ENCODE measurements at regions not wholly inside any gene's neighbourhood (a gene's known extent, or its start where the extent isn't known, plus 50 kb on each side); places are given as distances from the start of the nearest gene placed in this dataset.
"Not testable (repeated sequence)": the region's sequence is repeated elsewhere in the genome, so short reads cannot be mapped to it uniquely, and the experiment has no call there.

- TF ChIP-seq CTCF (IDR thresholded peaks at IDR 0.05): no peak
- ATAC-seq (ENCODE audit: low FRiP score) (no peak), DNase-seq (ENCODE audit: low spot score) (no peak)
Measured at GRCh38 chr3:198096015-198096414, 136.0 kb downstream of the LMLN start.

- DNase-seq (ENCODE audit: low spot score) (no peak), ATAC-seq (ENCODE audit: low FRiP score) (no peak)
- no peak for TF ChIP-seq CTCF (IDR thresholded peaks at IDR 0.05)
Measured at GRCh38 chr3:198097048-198097447, 137.0 kb downstream of the LMLN start.

DNA sequence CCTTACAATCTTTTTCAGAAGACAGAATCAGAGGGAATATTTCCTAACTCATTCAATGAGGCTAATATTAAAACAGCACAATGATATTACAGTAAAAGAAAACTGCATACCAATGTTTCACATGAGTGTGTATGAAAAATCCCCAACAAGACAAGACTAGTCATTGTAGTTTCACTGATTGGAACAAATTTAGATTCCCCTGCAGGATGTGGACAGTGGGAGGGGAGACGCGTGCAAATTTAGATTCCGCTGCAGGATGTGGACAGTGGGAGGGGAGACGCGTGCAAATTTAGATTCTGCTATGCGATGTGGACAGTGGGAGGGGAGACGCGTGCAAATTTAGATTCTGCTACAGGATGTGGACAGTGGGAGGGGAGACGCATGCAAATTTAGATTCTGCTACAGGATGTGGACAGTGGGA is 138.7 kb downstream of the LMLN start:
- not testable (repeated sequence) for DNase-seq (ENCODE audit: low spot score); ATAC-seq (ENCODE audit: low FRiP score)

DNA sequence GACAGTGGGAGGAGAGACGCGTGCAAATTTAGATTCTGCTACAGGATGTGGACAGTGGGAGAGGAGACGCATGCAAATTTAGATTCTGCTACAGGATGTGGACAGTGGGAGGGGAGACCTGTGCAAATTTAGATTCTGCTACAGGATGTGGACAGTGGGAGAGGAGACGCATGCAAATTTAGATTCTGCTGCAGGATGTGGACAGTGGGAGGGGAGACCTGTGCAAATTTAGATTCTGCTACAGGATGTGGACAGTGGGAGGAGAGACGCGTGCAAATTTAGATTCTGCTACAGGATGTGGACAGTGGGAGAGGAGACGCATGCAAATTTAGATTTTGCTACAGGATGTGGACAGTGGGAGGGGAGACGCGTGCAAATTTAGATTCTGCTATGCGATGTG is 143.1 kb downstream of the LMLN start:
- not testable (repeated sequence) for ATAC-seq (ENCODE audit: low FRiP score); DNase-seq (ENCODE audit: low spot score)

GRCh38 chr3:198106265-198106664 is 146.2 kb downstream of the LMLN start:
- DNase-seq (ENCODE audit: low spot score): no peak
- no peak for TF ChIP-seq CTCF (IDR thresholded peaks at IDR 0.05)
- ATAC-seq (ENCODE audit: low FRiP score): no peak

- no peak for ATAC-seq (ENCODE audit: low FRiP score)
- TF ChIP-seq CTCF (IDR thresholded peaks at IDR 0.05): no peak
- no peak for DNase-seq (ENCODE audit: low spot score)
Measured at GRCh38 chr3:198107840-198108734, 148.1 kb downstream of the LMLN start.

DNA sequence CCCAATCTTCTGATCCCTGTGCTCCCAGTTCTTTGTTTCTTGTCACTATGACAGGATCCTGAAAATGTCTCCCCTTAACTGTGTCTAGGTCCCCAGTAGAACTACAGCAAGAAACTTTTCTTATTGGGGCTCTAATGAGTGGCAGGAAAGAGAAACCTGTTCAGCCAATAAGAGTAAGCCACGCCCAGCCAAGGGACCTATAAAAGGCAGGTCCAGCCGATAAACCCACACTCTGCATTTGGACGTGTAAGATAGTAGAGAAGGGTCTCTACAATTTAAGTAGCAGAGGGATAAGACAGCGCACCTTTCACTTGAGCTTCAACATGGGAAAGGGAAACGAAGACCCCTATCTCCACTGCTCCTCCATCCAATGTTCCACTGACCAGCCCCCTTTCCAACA is 149.9 kb downstream of the LMLN start:
- ATAC-seq (ENCODE audit: low FRiP score): no peak
- DNase-seq (ENCODE audit: low spot score): no peak
- TF ChIP-seq CTCF (IDR thresholded peaks at IDR 0.05): no peak

GRCh38 chr3:198112031-198112430 is 152.0 kb downstream of the LMLN start:
- ATAC-seq (ENCODE audit: low FRiP score): no peak
- DNase-seq (ENCODE audit: low spot score): no peak

More at GRCh38 chr3:198112031-198112430, 152.0 kb downstream of the LMLN start:
- no peak for TF ChIP-seq CTCF (IDR thresholded peaks at IDR 0.05)
